Smooth muscle cell (in vitro differentiated cells): ENCODE measurements at regions not wholly inside any gene's neighbourhood (a gene's known extent, or its start where the extent isn't known, plus 50 kb on each side); places are given as distances from the start of the nearest gene placed in this dataset.

Experiments
- DNase-seq: peaks from one replicate; lab custom pipeline; 2025; ENCODE audit not compliant: unreplicated experiment; lab: John Stamatoyannopoulos, UW
- H2AFZ ChIP-seq: fragments of 200-600 bp; sonication (generic); 2 replicates; pipeline ENCODE4 v1.6.0; 2016; ENCODE audit warnings: antibody characterized with exemption, low read depth, mild to moderate bottlenecking
- H3F3A ChIP-seq: fragments of 200-600 bp; sonication (generic); 2 replicates; pipeline ENCODE4 v1.6.0; 2017; ENCODE audit warnings: antibody characterized with exemption, low read depth
- H3K27ac ChIP-seq: fragments of 200-600 bp; sonication (generic); 2 replicates; pipeline ENCODE4 v1.5.1; 2016; ENCODE audit warnings: low read depth, mild to moderate bottlenecking
- H3K27me3 ChIP-seq: fragments of 200-600 bp; sonication (generic); 2 replicates; pipeline ENCODE4 v1.6.1; 2016; ENCODE audit warnings: low read depth, mild to moderate bottlenecking
- H3K36me3 ChIP-seq: fragments of 200-600 bp; sonication (generic); 2 replicates; pipeline ENCODE4 v1.5.1; 2016; ENCODE audit warnings: low read depth
- H3K4me1 ChIP-seq: fragments of 200-600 bp; sonication (generic); 2 replicates; pipeline ENCODE4 v1.5.1; 2016; ENCODE audit warnings: low read depth
- H3K4me2 ChIP-seq: fragments of 200-600 bp; sonication (generic); 2 replicates; pipeline ENCODE4 v1.6.0; 2016; ENCODE audit warnings: mild to moderate bottlenecking
- H3K4me3 ChIP-seq: fragments of 200-600 bp; sonication (generic); 2 replicates; pipeline ENCODE4 v1.5.1; 2016; ENCODE audit warnings: mild to moderate bottlenecking
- H3K79me2 ChIP-seq: fragments of 200-600 bp; sonication (generic); 2 replicates; pipeline ENCODE4 v1.6.0; 2016; ENCODE audit warnings: low read depth, mild to moderate bottlenecking
- H3K9ac ChIP-seq: fragments of 200-600 bp; sonication (generic); 2 replicates; pipeline ENCODE4 v1.6.0; 2016; ENCODE audit warnings: low read depth
- H3K9me3 ChIP-seq: fragments of 200-600 bp; sonication (generic); replicated peaks from 2 replicates; pipeline ENCODE4 v1.5.1; 2016; ENCODE audit warnings: low read depth
- H4K20me1 ChIP-seq: fragments of 200-600 bp; sonication (generic); 2 replicates; pipeline ENCODE4 v1.6.0; 2016; ENCODE audit warnings: low read depth
- WGBS: methylation state at CpG from one replicate; pipeline ENCODE4 v1.1.7; 2016; ENCODE audit warnings: low lambda C conversion rate; 5-methylcytosine and 5-hydroxymethylcytosine counted together
- TF ChIP-seq, protein P1 (sequence below): fragments of 200-600 bp; sonication (generic); IDR thresholded peaks from 2 replicates; pipeline ENCODE4 v1.5.1; 2017; ENCODE audit warnings: borderline replicate concordance, mild to moderate bottlenecking, antibody characterized with exemption; ENCODE audit not compliant: insufficient read depth, poor library complexity, severe bottlenecking

DNA sequence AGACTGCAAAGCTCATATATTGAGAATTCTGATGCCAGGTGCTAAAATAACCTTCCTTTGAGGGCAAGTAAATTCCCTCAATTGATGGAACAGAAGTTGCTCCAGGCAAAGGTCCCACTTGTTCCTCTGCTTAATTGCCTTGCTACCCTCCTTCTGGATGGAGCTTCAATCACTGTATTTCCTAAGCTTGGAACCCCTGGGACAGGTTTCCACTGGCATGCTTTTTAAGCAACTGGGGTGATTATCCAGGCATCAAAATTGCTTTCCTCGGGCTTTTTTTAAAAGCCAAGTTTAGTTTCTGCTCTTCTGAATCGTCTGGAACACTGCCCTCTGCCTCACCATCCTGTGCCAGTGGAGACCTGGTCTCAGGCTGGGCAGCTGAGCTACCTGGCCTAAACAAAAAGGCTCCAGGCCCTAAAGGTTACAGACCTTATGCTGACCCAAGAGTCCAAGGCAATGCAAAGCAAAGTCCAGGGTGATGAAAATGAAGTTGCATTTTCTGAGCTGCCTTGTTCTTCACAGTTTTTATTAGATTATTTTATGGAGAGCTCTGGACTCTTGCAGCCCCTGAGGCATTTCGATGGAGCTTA, 167.9 kb upstream of the CD180 start:
- H3K9me3 ChIP-seq: no peaks in the 10 kb centered on the region
- no peaks in the 10 kb centered on the region for H4K20me1 ChIP-seq
- TF ChIP-seq, protein P1, sequence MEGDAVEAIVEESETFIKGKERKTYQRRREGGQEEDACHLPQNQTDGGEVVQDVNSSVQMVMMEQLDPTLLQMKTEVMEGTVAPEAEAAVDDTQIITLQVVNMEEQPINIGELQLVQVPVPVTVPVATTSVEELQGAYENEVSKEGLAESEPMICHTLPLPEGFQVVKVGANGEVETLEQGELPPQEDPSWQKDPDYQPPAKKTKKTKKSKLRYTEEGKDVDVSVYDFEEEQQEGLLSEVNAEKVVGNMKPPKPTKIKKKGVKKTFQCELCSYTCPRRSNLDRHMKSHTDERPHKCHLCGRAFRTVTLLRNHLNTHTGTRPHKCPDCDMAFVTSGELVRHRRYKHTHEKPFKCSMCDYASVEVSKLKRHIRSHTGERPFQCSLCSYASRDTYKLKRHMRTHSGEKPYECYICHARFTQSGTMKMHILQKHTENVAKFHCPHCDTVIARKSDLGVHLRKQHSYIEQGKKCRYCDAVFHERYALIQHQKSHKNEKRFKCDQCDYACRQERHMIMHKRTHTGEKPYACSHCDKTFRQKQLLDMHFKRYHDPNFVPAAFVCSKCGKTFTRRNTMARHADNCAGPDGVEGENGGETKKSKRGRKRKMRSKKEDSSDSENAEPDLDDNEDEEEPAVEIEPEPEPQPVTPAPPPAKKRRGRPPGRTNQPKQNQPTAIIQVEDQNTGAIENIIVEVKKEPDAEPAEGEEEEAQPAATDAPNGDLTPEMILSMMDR: no peak
- H3K9ac ChIP-seq: no peak overlapping the region
- H3K27me3 ChIP-seq: peaks cover 26% of the 10 kb centered on the region
- H3K4me1 ChIP-seq: no peaks in the 10 kb centered on the region
- H3K27ac ChIP-seq: no peak overlapping the region
- no peak overlapping the region for H3K4me2 ChIP-seq
- H3K4me3 ChIP-seq: no peak overlapping the region
- no peak for DNase-seq
- H2AFZ ChIP-seq: no peak overlapping the region
- H3K36me3 ChIP-seq: no peaks in the 10 kb centered on the region
- WGBS: 54% methylated on average over 3 of the region's 3 CpGs
- peaks cover 5% of the 10 kb centered on the region for H3F3A ChIP-seq
- no peaks in the 10 kb centered on the region for H3K79me2 ChIP-seq

DNA sequence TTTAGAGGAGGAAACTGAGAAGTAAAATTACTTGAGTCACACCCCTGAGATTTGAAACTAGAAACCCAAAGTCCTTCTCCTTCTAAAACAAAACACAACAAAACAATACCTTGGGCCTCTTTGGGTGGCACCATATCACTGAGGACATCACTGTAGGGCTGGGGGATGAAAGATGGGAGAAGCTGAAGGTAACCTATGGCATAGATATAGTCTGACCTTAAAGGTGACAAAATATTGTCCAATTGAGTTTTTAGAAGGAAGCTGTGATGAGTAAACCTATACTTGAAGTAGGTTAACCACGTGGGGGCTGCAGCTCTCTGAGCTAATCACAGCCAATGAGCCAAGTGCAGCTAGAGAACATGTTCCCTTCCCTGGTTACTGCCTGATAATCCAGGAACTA, 167.4 kb upstream of the CD180 start:
- no peaks in the 10 kb centered on the region for H3K9me3 ChIP-seq
- peaks cover 26% of the 10 kb centered on the region for H3K27me3 ChIP-seq
- H3K27ac ChIP-seq: no peak overlapping the region
- H3K9ac ChIP-seq: no peak overlapping the region
- H2AFZ ChIP-seq: no peak overlapping the region
- H3F3A ChIP-seq: peaks cover 5% of the 10 kb centered on the region
- no peak overlapping the region for H3K4me3 ChIP-seq
- DNase-seq: no peak
- no peaks in the 10 kb centered on the region for H3K79me2 ChIP-seq
- TF ChIP-seq, protein P1: no peak
- no peaks in the 10 kb centered on the region for H3K4me1 ChIP-seq
- H4K20me1 ChIP-seq: no peaks in the 10 kb centered on the region
- WGBS: 44% methylated on average over 1 of the region's 1 CpG
- no peaks in the 10 kb centered on the region for H3K36me3 ChIP-seq
- H3K4me2 ChIP-seq: no peak overlapping the region

DNA sequence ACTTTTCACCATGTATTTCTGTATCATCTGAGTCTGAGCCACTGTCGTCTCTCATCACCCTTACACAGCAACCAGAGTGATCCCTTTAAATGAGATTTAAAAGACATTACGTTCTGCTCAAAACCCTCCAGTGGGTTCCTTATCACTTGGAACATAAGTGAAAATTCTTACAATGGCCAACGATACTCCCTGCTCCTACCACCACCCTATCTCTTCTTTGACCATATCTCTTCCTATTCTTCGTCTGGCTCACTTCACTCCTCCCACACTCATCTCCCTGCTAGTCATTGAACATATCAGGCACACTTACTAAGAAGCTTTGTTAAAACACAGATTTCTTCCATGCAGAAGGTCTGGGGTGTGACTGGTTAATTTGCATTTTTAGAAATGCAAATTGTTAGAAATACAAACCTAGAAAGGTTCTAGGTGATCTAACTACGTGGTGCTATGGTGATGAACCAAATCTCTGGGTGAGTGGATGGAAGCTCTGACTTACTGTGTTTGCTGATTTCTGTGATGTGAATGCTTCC, 166.6 kb upstream of the CD180 start:
- no peaks in the 10 kb centered on the region for H3K9me3 ChIP-seq
- 46% methylated on average over 5 of the region's 5 CpGs for WGBS
- H3K4me2 ChIP-seq: no peak overlapping the region
- H3K27ac ChIP-seq: no peak overlapping the region
- H3K27me3 ChIP-seq: peaks cover 20% of the 10 kb centered on the region
- H3K9ac ChIP-seq: no peak overlapping the region
- no peaks in the 10 kb centered on the region for H3K36me3 ChIP-seq
- no peak overlapping the region for H3K4me3 ChIP-seq
- no peak for DNase-seq
- H3K4me1 ChIP-seq: no peaks in the 10 kb centered on the region
- H3K79me2 ChIP-seq: no peaks in the 10 kb centered on the region
- no peaks in the 10 kb centered on the region for H4K20me1 ChIP-seq
- TF ChIP-seq, protein P1: no peak
- H3F3A ChIP-seq: peaks cover 5% of the 10 kb centered on the region
- H2AFZ ChIP-seq: no peak overlapping the region

DNA sequence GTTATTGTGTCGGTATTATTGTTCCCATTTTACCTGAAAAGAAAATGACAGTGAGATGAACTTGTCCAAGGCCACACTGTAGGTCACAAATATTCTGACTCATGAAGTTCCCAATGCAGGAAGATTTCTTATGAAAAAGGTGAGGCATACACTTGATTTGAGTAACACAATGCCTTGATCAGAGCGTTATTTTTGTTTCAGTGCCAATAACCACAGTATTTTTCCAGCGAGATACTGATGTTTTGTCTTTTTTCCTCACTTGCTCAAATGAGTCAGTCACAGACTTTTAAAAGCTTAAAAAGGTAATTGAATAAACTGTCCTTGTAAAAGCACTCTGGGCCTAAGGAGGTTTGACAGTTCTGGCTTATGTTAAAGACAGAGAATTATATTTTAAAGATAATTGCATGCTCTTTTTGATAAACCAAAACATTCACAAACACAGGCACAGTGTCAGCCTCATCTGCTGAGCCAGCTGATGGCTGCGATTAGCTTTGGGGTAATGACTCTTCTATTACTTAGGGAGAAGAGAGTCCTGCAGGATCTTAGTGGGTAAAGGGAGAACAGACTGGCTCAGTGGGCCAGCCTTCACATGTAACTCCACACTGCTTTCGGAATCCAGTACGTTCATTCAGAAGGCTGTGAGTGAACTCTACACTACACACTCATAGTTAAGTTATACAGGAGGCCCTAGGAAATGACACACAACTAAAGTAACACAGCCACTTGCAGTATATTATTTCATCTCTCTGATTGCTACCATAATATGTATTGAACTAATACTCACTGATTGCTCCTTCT, 165.5 kb upstream of the CD180 start:
- 45% methylated on average over 6 of the region's 6 CpGs for WGBS

More for the DNA sequence above, 165.5 kb upstream of the CD180 start:
- TF ChIP-seq, protein P1: no peak
- H3K36me3 ChIP-seq: no peaks in the 10 kb centered on the region
- no peaks in the 10 kb centered on the region for H3K79me2 ChIP-seq
- H3K4me1 ChIP-seq: no peaks in the 10 kb centered on the region
- H3K4me3 ChIP-seq: no peak overlapping the region
- peaks cover 13% of the 10 kb centered on the region for H3K27me3 ChIP-seq
- no peaks in the 10 kb centered on the region for H3K9me3 ChIP-seq
- H3K9ac ChIP-seq: no peak overlapping the region
- no peak overlapping the region for H2AFZ ChIP-seq
- H3K4me2 ChIP-seq: no peak overlapping the region
- H3F3A ChIP-seq: peaks cover 5% of the 10 kb centered on the region
- H4K20me1 ChIP-seq: no peaks in the 10 kb centered on the region
- no peak for DNase-seq
- no peak overlapping the region for H3K27ac ChIP-seq
